Mammary epithelial cell (primary cell): ENCODE measurements at regions not wholly inside any gene's neighbourhood (a gene's known extent, or its start where the extent isn't known, plus 50 kb on each side); places are given as distances from the start of the nearest gene placed in this dataset.
"Not testable (repeated sequence)": the region's sequence is repeated elsewhere in the genome, so short reads cannot be mapped to it uniquely, and the experiment has no call there.

Experiments
- CTCF ChIP-seq, 2 donors: IDR thresholded peaks in 1 of 2; conservative IDR thresholded peaks in 1 of 2; 2 replicates each; pipeline ENCODE4 v1.5.1; 2011 to 2012; ENCODE audit warnings: inconsistent platforms in 2 of 2, low read length in 2 of 2, mild to moderate bottlenecking in 2 of 2, control low read depth in 1 of 2, low read depth in 1 of 2; ENCODE audit not compliant: insufficient read depth in 1 of 2; ENCODE audit errors: extremely low read depth in 1 of 2
- EZH2 ChIP-seq: IDR thresholded peaks from 2 replicates; pipeline ENCODE4 v1.6.1; 2012; ENCODE audit warnings: low read length, inconsistent platforms, borderline replicate concordance

- not testable (repeated sequence) for TF ChIP-seq CTCF (conservative IDR thresholded peaks at IDR 0.05 in 1 of 2, IDR thresholded peaks at IDR 0.05 in 1 of 2; ENCODE audit: extremely low read depth in 1 of 2, insufficient read depth in 1 of 2, low read depth in 1 of 2, low read length in 2 of 2); EZH2
Measured at GRCh38 chr5:2349768-2350167, 401.7 kb downstream of the IRX2 start.
